ENCODE measurements at regions not wholly inside any gene's neighbourhood (a gene's known extent, or its start where the extent isn't known, plus 50 kb on each side); places are given as distances from the start of the nearest gene placed in this dataset.

GRCh38 chr4:54359919-54360650, 131.0 kb downstream of the PDGFRA start:
- DNase-seq (ENCODE audit: low read depth): no peak

GRCh38 chr4:54363037-54363436, 133.9 kb downstream of the PDGFRA start:
- no peak for DNase-seq (ENCODE audit: low read depth)

- DNase-seq (ENCODE audit: low read depth): no peak
Observed at GRCh38 chr4:54365691-54366090, 136.6 kb downstream of the PDGFRA start.

GRCh38 chr4:54367059-54367458, 138.0 kb downstream of the PDGFRA start:
- DNase-seq (ENCODE audit: low read depth): no peak

- DNase-seq (ENCODE audit: low read depth): no peak
Observed at GRCh38 chr4:54368281-54369265, 139.5 kb downstream of the PDGFRA start.

GRCh38 chr4:54371173-54371572, 142.1 kb downstream of the PDGFRA start:
- DNase-seq (ENCODE audit: low read depth): no peak

GRCh38 chr4:54372951-54373350, 143.9 kb downstream of the PDGFRA start:
- DNase-seq (ENCODE audit: low read depth): no peak

GRCh38 chr4:54373718-54374210, 144.7 kb downstream of the PDGFRA start:
- no peak for DNase-seq (ENCODE audit: low read depth)

- no peak for DNase-seq (ENCODE audit: low read depth)
Observed at GRCh38 chr4:54378461-54378860, 149.4 kb downstream of the PDGFRA start.

GRCh38 chr4:54384152-54384551, 155.1 kb downstream of the PDGFRA start:
- no peak for DNase-seq (ENCODE audit: low read depth)

- peak; percentile 24 for DNase-seq (ENCODE audit: low read depth)
Observed at GRCh38 chr4:54384563-54384962, 155.5 kb downstream of the PDGFRA start.

- no peak for DNase-seq (ENCODE audit: low read depth)
Observed at GRCh38 chr4:54386042-54386669, 157.1 kb downstream of the PDGFRA start.

GRCh38 chr4:54386693-54387092, 157.6 kb downstream of the PDGFRA start:
- no peak for DNase-seq (ENCODE audit: low read depth)

- DNase-seq (ENCODE audit: low read depth): no peak
Observed at GRCh38 chr4:54390670-54391069, 161.6 kb downstream of the PDGFRA start.

GRCh38 chr4:54391104-54391503, 162.0 kb downstream of the PDGFRA start:
- no peak for DNase-seq (ENCODE audit: low read depth)

GRCh38 chr4:54392479-54392878, 163.4 kb downstream of the PDGFRA start:
- no peak for DNase-seq (ENCODE audit: low read depth)

GRCh38 chr4:54393243-54393642, 164.2 kb downstream of the PDGFRA start:
- DNase-seq (ENCODE audit: low read depth): no peak

- DNase-seq (ENCODE audit: low read depth): no peak
Observed at GRCh38 chr4:54395013-54395527, 166.0 kb downstream of the PDGFRA start.

- no peak for DNase-seq (ENCODE audit: low read depth)
Observed at GRCh38 chr4:54400188-54400587, 171.1 kb downstream of the PDGFRA start.

GRCh38 chr4:54400802-54401201, 171.7 kb downstream of the PDGFRA start:
- peak; percentile 91 for DNase-seq (ENCODE audit: low read depth)

- DNase-seq (ENCODE audit: low read depth): no peak
Observed at GRCh38 chr4:54402880-54403480, 173.9 kb downstream of the PDGFRA start.

Data from stromal cell of bone marrow (primary cell).